NCI-H748 (cell line): ENCODE measurements at regions not wholly inside any gene's neighbourhood (a gene's known extent, or its start where the extent isn't known, plus 50 kb on each side); places are given as distances from the start of the nearest gene placed in this dataset.
A peak's percentile ranks its signal among the peaks of the same experiment; 100 is the strongest.

Experiments
- DNase-seq: peaks from one replicate; lab custom pipeline; 2025; ENCODE audit not compliant: unreplicated experiment; lab: John Stamatoyannopoulos, UW

GRCh38 chr13:64962404-64962803 is 2267.7 kb downstream of the PCDH9 start:
- peak; percentile 45 for DNase-seq

DNA sequence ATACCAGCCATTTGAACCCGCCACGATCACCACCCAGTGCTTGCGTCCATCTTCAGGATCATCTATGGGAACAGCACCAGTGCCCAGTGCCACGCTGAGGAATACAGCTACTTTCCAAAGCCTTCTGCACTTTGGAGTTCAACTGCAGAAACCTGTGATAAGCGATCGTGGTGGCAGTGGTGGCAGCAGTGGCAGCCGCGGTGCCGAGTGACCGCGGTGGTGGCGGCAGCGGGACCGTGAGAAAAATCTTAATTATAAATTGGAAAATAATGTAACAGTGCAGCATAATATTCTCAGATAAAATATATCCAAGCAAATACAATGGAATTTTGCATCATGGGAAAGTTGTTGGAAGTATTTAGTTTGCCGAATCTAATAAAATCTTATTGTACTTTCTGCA is 2270.9 kb downstream of the PCDH9 start:
- DNase-seq: no peak

GRCh38 chr13:64958106-64958505 is 2272.0 kb downstream of the PCDH9 start:
- DNase-seq: no peak

DNA sequence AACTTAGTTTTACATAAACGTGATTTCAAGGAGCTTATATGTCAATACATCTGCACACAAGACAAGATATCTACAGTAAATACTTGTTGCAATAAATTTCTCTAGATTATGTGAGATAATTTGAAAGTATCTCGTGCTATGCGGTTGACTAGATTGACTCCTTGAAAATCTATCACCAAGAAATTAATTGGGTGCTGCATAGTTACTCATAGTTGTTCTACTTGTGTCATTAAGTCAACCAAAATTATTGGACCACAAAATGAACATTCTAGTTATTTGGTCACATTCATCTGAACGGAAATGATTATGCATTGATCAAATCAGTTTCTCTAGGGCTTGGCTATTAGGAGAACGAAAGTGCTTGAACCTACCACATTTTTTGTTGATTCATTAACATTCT is 2291.5 kb downstream of the PCDH9 start:
- DNase-seq: no peak

GRCh38 chr13:64937302-64937701 is 2292.8 kb downstream of the PCDH9 start:
- no peak for DNase-seq

DNA sequence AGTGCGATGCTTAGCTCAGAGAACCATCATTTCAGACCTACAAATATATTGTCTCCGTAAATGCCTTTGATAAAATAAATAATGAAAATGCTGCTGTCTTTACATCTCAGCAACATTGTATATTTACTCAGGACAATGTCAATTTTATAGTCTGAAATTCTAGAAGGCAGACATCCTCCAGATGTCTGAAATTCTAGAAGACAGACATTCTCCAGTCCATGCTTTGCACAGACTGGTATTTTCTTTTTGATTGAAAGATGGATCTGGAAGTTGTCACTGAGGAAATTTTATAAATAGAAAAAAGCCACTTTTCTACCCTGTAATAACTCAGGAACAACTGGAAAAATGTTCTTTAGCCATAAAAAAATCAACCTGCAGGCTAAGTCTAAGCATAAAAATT is 2293.3 kb downstream of the PCDH9 start:
- peak; percentile 35 for DNase-seq

- no peak for DNase-seq
These were observed 2294.7 kb downstream of the PCDH9 start for GRCh38 chr13:64935441-64935840.

- no peak for DNase-seq
These were observed 2295.4 kb downstream of the PCDH9 start for GRCh38 chr13:64934569-64935362.

DNA sequence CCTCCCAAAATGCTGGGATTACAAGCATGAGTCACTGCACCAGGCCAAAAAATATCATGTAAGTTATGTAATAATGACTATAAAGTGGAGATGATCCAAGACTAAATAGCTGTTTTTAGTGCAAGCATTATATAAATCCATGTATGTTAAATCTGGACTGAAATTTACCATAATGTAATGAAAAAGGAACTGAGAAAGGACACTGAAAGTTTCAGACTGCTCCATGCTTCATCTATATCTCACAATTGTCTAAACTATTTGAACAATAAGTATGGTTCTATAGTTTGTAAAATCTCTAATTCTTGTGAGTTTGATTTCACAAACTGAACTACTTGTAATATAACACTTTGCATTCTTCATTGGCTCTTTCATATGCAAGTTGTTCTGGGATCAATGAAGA is 2299.5 kb downstream of the PCDH9 start:
- DNase-seq: no peak

- no peak for DNase-seq
These were observed 2301.2 kb downstream of the PCDH9 start for GRCh38 chr13:64928696-64929499.

GRCh38 chr13:64925727-64926126 is 2304.4 kb downstream of the PCDH9 start:
- no peak for DNase-seq

DNA sequence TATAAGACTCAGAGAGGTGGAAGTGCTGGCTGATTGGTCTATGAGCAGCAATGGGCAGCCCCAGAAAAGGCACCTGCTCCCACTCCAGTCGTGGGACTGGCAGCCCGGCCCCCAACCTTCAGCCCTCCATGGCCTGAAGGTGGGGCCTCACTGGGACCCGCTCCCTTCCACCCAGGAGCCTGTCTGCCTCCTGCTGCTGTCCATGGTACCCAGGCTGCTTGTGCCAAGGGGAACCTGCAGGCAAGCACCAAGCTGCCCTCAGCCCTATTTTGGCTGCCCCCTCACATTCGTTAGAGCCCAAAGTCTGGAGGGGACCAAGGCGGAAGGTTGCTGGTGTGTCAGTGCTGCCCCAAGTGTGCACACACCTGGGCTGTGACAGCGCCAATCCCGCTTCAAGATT is 2304.9 kb downstream of the PCDH9 start:
- no peak for DNase-seq

DNA sequence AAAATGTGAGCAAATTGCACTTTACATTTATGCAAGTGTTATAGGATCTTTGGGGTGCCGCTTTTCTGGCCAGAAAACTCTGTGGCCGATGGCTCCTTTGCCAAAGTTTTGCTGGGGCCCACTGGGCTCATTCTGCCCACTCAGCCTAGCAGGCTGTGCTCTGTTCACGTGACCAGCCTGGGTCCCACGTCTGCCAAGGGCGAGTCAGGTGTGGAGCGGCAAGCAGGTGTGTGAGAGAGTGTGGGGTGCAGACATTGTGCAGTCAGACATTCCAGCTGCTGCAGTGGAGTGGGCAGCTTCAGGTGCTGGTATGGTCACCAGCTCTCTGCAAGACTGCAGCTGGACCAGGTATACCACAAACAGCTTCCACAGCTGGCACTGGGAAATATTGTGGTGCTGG is 2305.7 kb downstream of the PCDH9 start:
- DNase-seq: no peak

GRCh38 chr13:64917566-64917965 is 2312.6 kb downstream of the PCDH9 start:
- no peak for DNase-seq

GRCh38 chr13:64912141-64912540 is 2318.0 kb downstream of the PCDH9 start:
- no peak for DNase-seq

- DNase-seq: no peak
These were observed 2320.0 kb downstream of the PCDH9 start for GRCh38 chr13:64910096-64910495.

DNA sequence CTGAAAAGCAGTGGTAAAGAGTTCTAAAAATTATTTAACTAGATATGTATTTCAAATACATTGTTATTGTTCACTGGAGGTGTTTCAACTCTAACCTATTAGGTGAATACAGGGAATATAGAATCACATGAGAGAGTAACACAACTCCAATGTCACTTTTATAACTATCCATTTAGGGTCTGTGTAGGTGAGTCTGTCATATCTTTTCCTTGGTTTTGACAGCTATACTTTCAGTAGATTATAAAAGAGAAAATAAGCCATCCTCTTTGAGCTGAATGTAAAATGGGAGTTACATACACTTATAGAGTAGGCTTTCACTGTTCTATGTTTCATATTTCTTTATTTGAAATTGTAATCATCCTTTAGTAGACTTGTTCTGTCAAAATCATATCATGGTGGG is 2321.0 kb downstream of the PCDH9 start:
- DNase-seq: no peak

DNA sequence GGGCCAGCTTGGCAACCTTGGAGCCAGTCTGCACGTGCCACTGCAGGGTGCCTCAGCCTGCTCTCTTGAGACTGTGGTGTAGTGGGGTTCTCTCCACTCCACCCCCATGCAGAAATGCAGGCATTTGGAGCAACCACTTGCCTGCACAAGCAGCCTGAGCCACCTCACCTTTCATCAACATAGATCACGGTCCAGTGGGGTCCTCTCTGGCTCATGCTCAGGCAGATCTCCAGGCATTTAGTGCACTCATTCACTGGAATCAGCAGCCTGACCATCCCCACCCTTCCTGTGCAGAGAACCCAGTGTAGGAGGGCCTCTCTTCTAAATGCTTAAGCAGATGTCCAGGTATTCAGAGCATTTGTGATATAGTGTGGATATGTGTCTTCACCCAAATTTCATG is 2330.1 kb downstream of the PCDH9 start:
- DNase-seq: no peak

- no peak for DNase-seq
These were observed 2345.2 kb downstream of the PCDH9 start for GRCh38 chr13:64884976-64885375.

- no peak for DNase-seq
These were observed 2353.0 kb downstream of the PCDH9 start for GRCh38 chr13:64877176-64877575.

DNA sequence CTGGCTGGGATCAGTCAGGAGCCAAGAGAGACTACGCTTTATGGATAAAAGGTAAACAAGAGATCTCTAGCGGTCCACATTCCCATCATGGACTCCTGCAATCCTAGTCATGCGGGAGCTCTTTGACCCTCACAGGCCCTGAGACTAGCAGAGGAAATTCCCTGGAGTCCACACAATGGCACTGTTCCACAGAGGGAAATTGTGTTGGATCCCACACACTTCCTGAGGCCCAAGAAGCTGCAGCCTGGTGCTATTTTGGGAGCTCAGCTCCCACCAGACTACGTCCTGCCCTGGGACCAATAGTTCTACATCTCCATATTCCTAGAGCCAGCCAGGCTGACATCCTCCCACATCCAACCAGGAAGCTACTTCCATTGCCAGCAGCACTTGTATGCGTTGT is 2358.4 kb downstream of the PCDH9 start:
- DNase-seq: no peak

GRCh38 chr13:64869539-64869938 is 2360.6 kb downstream of the PCDH9 start:
- DNase-seq: no peak
